Glutamatergic neuron (in vitro differentiated cells): ENCODE measurements at regions not wholly inside any gene's neighbourhood (a gene's known extent, or its start where the extent isn't known, plus 50 kb on each side); places are given as distances from the start of the nearest gene placed in this dataset.
A peak's percentile ranks its signal among the peaks of the same experiment; 100 is the strongest.

Experiments
- DNase-seq: peaks from one replicate; pipeline ENCODE4 v3.0.0; 2022
- H3K27ac Mint-ChIP-seq: one replicate; pipeline ENCODE4 v1.8.0; 2020; ENCODE audit warnings: mild to moderate bottlenecking, mixed read lengths, inconsistent platforms; ENCODE audit not compliant: unreplicated experiment
- H3K27me3 Mint-ChIP-seq: one replicate; pipeline ENCODE4 v1.8.0; 2020; ENCODE audit warnings: mild to moderate bottlenecking, moderate library complexity, mixed read lengths, inconsistent platforms; ENCODE audit not compliant: unreplicated experiment
- H3K36me3 Mint-ChIP-seq: one replicate; pipeline ENCODE4 v1.8.0; 2020; ENCODE audit warnings: mild to moderate bottlenecking, mixed read lengths, inconsistent platforms; ENCODE audit not compliant: unreplicated experiment
- H3K4me1 Mint-ChIP-seq: one replicate; pipeline ENCODE4 v1.8.0; 2020; ENCODE audit warnings: mild to moderate bottlenecking, low read depth, mixed read lengths, inconsistent platforms; ENCODE audit not compliant: unreplicated experiment
- H3K4me3 Mint-ChIP-seq: one replicate; pipeline ENCODE4 v1.8.0; 2020; ENCODE audit warnings: mild to moderate bottlenecking, mixed read lengths, inconsistent platforms; ENCODE audit not compliant: unreplicated experiment
- H3K9me3 Mint-ChIP-seq: one replicate; pipeline ENCODE4 v1.8.0; 2020; ENCODE audit warnings: mild to moderate bottlenecking, moderate library complexity, mixed read lengths, inconsistent platforms; ENCODE audit not compliant: unreplicated experiment
- TF ChIP-seq, protein P1 (sequence below): fragments of 200-600 bp; sonication (generic); IDR thresholded peaks from one replicate; pipeline ENCODE4 v1.5.0; 2021; ENCODE audit not compliant: partially characterized antibody, unreplicated experiment

DNA sequence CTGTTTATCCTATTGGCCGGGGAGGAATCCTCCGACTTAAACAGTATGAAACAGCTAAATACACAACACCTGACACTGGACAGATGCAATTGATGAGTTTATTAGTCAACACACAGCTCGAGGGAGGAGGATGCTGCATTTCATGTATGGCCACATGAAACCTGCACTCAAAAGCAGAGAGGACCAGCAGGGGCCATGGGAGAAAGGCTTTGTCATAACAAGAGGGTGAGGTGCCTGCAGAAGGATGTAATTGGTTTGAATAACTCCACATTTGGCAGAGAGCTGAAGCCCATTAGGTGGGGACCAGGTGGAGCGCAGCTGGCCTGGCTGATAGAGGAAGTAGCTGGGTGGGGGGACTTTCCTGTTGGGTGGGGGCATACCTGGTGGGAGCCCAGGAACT is 599.1 kb downstream of the PTPRU start:
- H3K4me3 Mint-ChIP-seq = no peak overlapping the region
- H3K27ac Mint-ChIP-seq = peak overlapping the region; percentile 18
- DNase-seq = no peak
- TF ChIP-seq, protein P1, sequence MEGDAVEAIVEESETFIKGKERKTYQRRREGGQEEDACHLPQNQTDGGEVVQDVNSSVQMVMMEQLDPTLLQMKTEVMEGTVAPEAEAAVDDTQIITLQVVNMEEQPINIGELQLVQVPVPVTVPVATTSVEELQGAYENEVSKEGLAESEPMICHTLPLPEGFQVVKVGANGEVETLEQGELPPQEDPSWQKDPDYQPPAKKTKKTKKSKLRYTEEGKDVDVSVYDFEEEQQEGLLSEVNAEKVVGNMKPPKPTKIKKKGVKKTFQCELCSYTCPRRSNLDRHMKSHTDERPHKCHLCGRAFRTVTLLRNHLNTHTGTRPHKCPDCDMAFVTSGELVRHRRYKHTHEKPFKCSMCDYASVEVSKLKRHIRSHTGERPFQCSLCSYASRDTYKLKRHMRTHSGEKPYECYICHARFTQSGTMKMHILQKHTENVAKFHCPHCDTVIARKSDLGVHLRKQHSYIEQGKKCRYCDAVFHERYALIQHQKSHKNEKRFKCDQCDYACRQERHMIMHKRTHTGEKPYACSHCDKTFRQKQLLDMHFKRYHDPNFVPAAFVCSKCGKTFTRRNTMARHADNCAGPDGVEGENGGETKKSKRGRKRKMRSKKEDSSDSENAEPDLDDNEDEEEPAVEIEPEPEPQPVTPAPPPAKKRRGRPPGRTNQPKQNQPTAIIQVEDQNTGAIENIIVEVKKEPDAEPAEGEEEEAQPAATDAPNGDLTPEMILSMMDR = no peak
- peaks cover 2% of the 10 kb centered on the region for H3K9me3 Mint-ChIP-seq
- H3K36me3 Mint-ChIP-seq = peaks cover 2% of the 10 kb centered on the region
- H3K27me3 Mint-ChIP-seq = peaks cover 4% of the 10 kb centered on the region
- H3K4me1 Mint-ChIP-seq = peaks cover 26% of the 10 kb centered on the region

DNA sequence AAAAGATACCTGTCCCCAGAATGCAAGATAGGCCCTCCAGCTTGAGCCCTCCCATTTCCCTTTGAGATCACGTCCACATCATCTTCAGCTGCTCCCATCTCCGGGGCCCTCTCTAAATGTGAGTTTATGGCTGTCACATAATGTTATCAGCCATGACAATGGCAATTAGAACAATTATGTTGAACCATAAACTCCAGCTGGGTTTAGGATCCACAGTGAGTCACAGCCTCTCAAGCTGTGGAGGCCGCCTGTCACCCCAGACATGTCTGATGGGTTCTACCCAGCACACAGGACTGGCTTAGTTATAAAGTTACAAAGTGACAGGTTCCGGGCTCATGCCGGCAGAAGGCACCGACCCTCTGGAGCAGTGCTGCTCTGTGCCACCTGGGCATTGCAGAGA is 597.3 kb downstream of the PTPRU start:
- H3K27ac Mint-ChIP-seq = no peak overlapping the region
- DNase-seq = no peak
- H3K27me3 Mint-ChIP-seq = peaks cover 4% of the 10 kb centered on the region
- H3K4me3 Mint-ChIP-seq = no peak overlapping the region
- no peaks in the 10 kb centered on the region for H3K36me3 Mint-ChIP-seq
- H3K4me1 Mint-ChIP-seq = peaks cover 30% of the 10 kb centered on the region
- peaks cover 2% of the 10 kb centered on the region for H3K9me3 Mint-ChIP-seq
- TF ChIP-seq, protein P1 = no peak

DNA sequence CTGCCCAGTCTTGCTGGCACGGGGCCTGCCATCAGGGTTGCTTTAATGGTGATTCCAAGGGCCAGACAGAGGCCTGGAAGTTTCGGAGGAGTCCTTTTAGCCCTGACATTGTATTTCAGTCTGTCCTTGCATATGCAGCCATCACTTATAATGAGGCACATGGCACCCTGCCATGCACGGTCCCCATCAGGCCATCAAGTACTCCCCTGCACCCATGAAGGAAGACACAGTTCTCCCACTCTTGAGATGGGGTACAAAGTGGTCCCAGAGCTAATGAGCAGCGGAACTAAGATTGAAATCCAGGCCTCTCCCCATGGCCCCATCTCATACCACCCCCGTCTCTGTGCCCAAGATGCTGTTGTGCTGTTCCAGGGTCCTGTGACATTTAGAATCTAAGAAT is 596.6 kb downstream of the PTPRU start:
- Mint-ChIP-seq H3K4me1 (peaks cover 30% of the 10 kb centered on the region), H3K27me3 (peaks cover 4% of the 10 kb centered on the region), H3K27ac (no peak overlapping the region), H3K4me3 (no peak overlapping the region), H3K9me3 (peaks cover 2% of the 10 kb centered on the region), H3K36me3 (no peaks in the 10 kb centered on the region)
- DNase-seq = no peak
- TF ChIP-seq, protein P1 = no peak

DNA sequence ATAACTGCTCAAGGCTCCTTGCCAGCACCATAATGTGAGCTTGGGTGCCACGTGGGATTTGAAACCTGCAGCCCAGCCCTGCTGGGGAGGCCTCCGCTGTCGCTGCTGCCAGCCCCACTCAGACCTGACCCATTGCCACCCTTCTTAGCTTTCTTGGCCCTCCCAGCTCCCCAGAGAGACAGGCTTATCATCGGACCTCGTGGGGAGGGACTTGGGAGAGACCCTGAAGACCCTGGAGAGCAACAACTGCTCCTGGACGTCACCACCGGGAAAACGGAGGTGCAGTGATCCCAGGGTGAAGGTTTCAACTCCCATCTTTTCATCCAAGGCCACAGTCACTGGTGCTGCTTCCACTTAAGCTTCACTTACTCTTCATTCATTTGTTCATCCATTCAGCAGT is 596.1 kb downstream of the PTPRU start:
- H3K4me3 Mint-ChIP-seq = no peak overlapping the region

DNA sequence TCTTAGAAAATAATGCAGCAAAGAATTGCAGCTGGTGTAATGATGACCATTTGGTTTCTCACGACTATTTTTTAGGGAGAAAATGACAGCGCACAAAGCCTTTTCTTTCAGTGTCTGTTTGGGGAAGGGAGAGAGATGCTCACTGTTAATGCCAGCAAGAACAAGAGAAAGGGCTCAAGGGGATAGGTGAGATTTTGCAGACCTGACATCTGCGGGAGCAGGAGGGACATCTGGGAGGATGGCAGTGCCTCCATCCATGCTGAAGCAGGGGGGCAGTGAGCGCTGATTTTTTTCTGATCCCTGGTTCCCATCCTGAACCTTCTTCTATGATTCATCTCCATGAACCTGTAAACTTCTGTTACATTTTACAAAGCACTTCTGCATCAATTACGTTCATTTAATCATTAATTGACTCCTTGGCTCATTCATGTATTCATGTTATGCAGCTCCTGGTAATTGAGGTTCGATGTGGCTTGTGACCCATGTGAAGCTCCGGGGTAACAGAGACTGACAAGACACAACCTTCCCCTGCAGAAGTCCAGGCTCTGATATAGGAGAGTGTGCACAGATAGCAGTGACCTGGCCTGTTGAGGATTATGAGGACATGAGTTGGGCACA is 595.3 kb downstream of the PTPRU start:
- Mint-ChIP-seq H3K4me3 (no peak overlapping the region), H3K27me3 (peaks cover 8% of the 10 kb centered on the region)

More for the DNA sequence above, 596.1 kb downstream of the PTPRU start:
- H3K4me1 Mint-ChIP-seq = peaks cover 30% of the 10 kb centered on the region
- DNase-seq = no peak
- no peaks in the 10 kb centered on the region for H3K36me3 Mint-ChIP-seq
- TF ChIP-seq, protein P1 = no peak
- no peak overlapping the region for H3K27ac Mint-ChIP-seq
- H3K9me3 Mint-ChIP-seq = peaks cover 2% of the 10 kb centered on the region
- H3K27me3 Mint-ChIP-seq = peaks cover 4% of the 10 kb centered on the region

More for the DNA sequence above, 595.3 kb downstream of the PTPRU start:
- Mint-ChIP-seq H3K27ac (peak overlapping the region; percentile 39), H3K9me3 (no peaks in the 10 kb centered on the region), H3K4me1 (peaks cover 30% of the 10 kb centered on the region), H3K36me3 (no peaks in the 10 kb centered on the region)
- TF ChIP-seq, protein P1 = no peak
- no peak for DNase-seq
